Suprapubic skin (tissue), 4 donors: ENCODE measurements at regions not wholly inside any gene's neighbourhood (a gene's known extent, or its start where the extent isn't known, plus 50 kb on each side); places are given as distances from the start of the nearest gene placed in this dataset.
A peak's percentile ranks its signal among the peaks of the same experiment; 100 is the strongest.

Source experiments
- DNase-seq, 2 donors: peaks; one replicate each; pipeline ENCODE4 v3.0.0-alpha.2; 2019; ENCODE audit warnings: low spot score in 2 of 2
- H3K27ac ChIP-seq: fragments of 200-600 bp; sonication (generic); one replicate; pipeline ENCODE4 v1.5.1; 2019
- H3K27me3 ChIP-seq: fragments of 200-600 bp; sonication (generic); one replicate; pipeline ENCODE4 v1.5.1; 2019
- H3K36me3 ChIP-seq: fragments of 200-600 bp; sonication (generic); one replicate; pipeline ENCODE4 v1.5.1; 2019
- H3K4me1 ChIP-seq: fragments of 200-600 bp; sonication (generic); one replicate; pipeline ENCODE4 v1.5.1; 2019
- H3K4me3 ChIP-seq: fragments of 200-600 bp; sonication (generic); one replicate; pipeline ENCODE4 v1.5.1; 2019; ENCODE audit warnings: mild to moderate bottlenecking
- H3K9me3 ChIP-seq: fragments of 200-600 bp; sonication (generic); one replicate; pipeline ENCODE4 v1.5.1; 2019
- EP300 ChIP-seq: sonication (generic); formaldehyde crosslinking; IDR thresholded peaks from one replicate; pipeline ENCODE4 v1.6.1; 2017; ENCODE audit warnings: antibody characterized with exemption
- POLR2A ChIP-seq, 2 donors: fragments of 450-650 bp; IDR thresholded peaks; one replicate each; pipeline ENCODE4 v1.6.1; 2017; ENCODE audit warnings: antibody characterized with exemption in 2 of 2, mild to moderate bottlenecking in 2 of 2, moderate library complexity in 2 of 2
- POLR2AphosphoS5 ChIP-seq, 3 donors: sonication (generic); formaldehyde crosslinking; IDR thresholded peaks; one replicate each; pipeline ENCODE4 v1.6.1; 2017; ENCODE audit warnings: antibody characterized with exemption in 3 of 3
- WGBS: methylation state at CpG from one replicate; pipeline ENCODE4 v1.1.5; 2018; 5-methylcytosine and 5-hydroxymethylcytosine counted together
- TF ChIP-seq, protein P1 (sequence below), 2 donors: fragments of 200-600 bp in 1 of 2; fragments of 450-650 bp in 1 of 2; sonication (generic) in 1 of 2; IDR thresholded peaks; one replicate each; pipeline ENCODE4 v1.5.1; 2016 to 2019; ENCODE audit warnings: antibody characterized with exemption in 2 of 2, mild to moderate bottlenecking in 1 of 2, moderate library complexity in 1 of 2

GRCh38 chr20:50455656-50456451, 54.3 kb upstream of the PTPN1 start:
- Histone ChIP-seq H3K4me3 (no peak overlapping the region), H3K36me3 (no peaks in the 10 kb centered on the region), H3K27me3 (no peaks in the 10 kb centered on the region), H3K27ac (no peak overlapping the region), H3K4me1 (peaks cover 19% of the 10 kb centered on the region), H3K9me3 (no peaks in the 10 kb centered on the region)
- TF ChIP-seq POLR2A (IDR thresholded peaks at IDR 0.05) (no peak), EP300 (no peak), POLR2AphosphoS5 (IDR thresholded peaks at IDR 0.05) (no peak)
- TF ChIP-seq, protein P1, sequence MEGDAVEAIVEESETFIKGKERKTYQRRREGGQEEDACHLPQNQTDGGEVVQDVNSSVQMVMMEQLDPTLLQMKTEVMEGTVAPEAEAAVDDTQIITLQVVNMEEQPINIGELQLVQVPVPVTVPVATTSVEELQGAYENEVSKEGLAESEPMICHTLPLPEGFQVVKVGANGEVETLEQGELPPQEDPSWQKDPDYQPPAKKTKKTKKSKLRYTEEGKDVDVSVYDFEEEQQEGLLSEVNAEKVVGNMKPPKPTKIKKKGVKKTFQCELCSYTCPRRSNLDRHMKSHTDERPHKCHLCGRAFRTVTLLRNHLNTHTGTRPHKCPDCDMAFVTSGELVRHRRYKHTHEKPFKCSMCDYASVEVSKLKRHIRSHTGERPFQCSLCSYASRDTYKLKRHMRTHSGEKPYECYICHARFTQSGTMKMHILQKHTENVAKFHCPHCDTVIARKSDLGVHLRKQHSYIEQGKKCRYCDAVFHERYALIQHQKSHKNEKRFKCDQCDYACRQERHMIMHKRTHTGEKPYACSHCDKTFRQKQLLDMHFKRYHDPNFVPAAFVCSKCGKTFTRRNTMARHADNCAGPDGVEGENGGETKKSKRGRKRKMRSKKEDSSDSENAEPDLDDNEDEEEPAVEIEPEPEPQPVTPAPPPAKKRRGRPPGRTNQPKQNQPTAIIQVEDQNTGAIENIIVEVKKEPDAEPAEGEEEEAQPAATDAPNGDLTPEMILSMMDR (IDR thresholded peaks at IDR 0.05), result no peak
- no peak for DNase-seq
- WGBS, result 62% methylated on average over 19 of the region's 19 CpGs

- H3K4me1 ChIP-seq, result peaks cover 13% of the 10 kb centered on the region
- H3K4me3 ChIP-seq, result no peak overlapping the region
- no peak for DNase-seq
- no peaks in the 10 kb centered on the region for H3K27me3 ChIP-seq
- TF ChIP-seq, protein P1 (IDR thresholded peaks at IDR 0.05), result no peak
- 90% methylated on average over 8 of the region's 8 CpGs for WGBS
- H3K36me3 ChIP-seq, result no peaks in the 10 kb centered on the region
- H3K9me3 ChIP-seq, result no peaks in the 10 kb centered on the region
- H3K27ac ChIP-seq, result no peak overlapping the region
Measured at GRCh38 chr20:50456452-50457324, 53.5 kb upstream of the PTPN1 start.

DNA sequence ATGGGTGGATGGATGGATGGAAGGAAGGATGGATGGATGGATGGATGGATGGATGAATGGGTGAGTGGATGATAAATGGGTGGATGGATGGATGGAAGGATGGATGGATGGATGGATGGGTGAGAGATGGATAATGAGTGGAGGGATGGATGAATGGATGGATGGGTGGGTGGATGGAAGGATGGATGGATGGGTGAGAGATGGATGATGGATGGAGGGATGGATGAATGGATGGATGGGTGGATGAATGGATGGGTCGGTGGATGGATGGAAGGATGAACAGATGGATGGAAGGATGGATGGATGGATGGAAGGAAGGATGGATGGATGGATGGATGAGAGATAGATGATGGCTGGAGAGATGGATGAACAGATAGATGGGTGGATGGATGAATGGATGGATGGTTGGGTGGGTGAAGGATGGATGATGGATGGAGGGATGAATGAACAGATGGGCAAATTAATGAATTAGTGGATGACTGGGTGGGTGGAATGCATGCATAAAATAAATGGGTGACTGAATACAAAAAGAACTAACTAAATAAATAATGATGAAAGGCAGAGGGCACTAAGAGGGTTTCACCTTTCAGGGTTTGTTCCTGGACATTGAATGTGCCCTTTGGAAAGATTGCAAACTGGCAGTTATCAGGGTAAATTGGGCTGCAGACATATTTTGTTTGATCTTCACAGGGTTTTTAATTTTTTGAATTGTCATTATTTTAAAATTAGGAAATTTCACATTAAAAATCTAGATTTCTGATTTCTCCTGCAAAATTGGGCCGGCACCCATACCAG, 50.9 kb upstream of the PTPN1 start:
- no peaks in the 10 kb centered on the region for H3K27me3 ChIP-seq
- no peaks in the 10 kb centered on the region for H3K36me3 ChIP-seq
- H3K4me3 ChIP-seq, result no peak overlapping the region
- TF ChIP-seq, protein P1 (IDR thresholded peaks at IDR 0.05), result no peak
- TF ChIP-seq EP300 (no peak), POLR2AphosphoS5 (IDR thresholded peaks at IDR 0.05) (no peak), POLR2A (IDR thresholded peaks at IDR 0.05) (no peak)
- H3K4me1 ChIP-seq, result peaks cover 17% of the 10 kb centered on the region
- no peak overlapping the region for H3K27ac ChIP-seq
- no peak for DNase-seq
- WGBS, result 97% methylated on average over 2 of the region's 2 CpGs
- no peaks in the 10 kb centered on the region for H3K9me3 ChIP-seq

DNA sequence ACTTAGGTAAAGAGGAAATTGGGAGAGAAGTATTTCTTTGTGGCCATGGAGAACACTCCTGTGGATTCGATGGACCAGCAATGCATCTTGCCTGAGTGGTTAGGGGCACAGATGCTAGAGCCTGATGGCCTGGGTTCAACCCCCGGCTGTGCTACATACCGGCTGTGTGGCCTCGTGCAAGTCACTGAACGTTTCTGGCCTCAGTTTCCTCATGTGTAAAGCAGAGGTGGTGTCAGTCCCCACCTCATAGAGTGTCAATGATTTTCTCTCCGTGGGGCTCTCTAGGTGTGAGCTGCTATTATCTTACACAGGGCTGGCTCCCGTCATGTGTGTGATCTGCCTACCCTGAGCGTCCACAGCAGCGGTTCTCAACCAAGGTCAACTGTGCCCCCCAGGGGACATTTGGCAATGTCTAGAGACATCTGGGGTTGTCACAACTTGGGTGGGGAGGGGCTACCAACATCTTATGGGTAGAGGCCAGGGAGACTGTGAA, 50.0 kb upstream of the PTPN1 start:
- peak overlapping the region; percentile 9 for H3K27ac ChIP-seq
- H3K27me3 ChIP-seq, result no peaks in the 10 kb centered on the region
- no peak overlapping the region for H3K4me3 ChIP-seq
- no peak for DNase-seq
- TF ChIP-seq, protein P1 (IDR thresholded peaks at IDR 0.05), result no peak
- TF ChIP-seq POLR2AphosphoS5 (IDR thresholded peaks at IDR 0.05), result no peak
- no peak for TF ChIP-seq POLR2A (IDR thresholded peaks at IDR 0.05)
- no peak for TF ChIP-seq EP300
- 70% methylated on average over 9 of the region's 9 CpGs for WGBS
- no peaks in the 10 kb centered on the region for H3K9me3 ChIP-seq
- no peaks in the 10 kb centered on the region for H3K36me3 ChIP-seq
- H3K4me1 ChIP-seq, result peaks cover 20% of the 10 kb centered on the region
